ENCODE measurements at regions not wholly inside any gene's neighbourhood (a gene's known extent, or its start where the extent isn't known, plus 50 kb on each side); places are given as distances from the start of the nearest gene placed in this dataset.

DNA sequence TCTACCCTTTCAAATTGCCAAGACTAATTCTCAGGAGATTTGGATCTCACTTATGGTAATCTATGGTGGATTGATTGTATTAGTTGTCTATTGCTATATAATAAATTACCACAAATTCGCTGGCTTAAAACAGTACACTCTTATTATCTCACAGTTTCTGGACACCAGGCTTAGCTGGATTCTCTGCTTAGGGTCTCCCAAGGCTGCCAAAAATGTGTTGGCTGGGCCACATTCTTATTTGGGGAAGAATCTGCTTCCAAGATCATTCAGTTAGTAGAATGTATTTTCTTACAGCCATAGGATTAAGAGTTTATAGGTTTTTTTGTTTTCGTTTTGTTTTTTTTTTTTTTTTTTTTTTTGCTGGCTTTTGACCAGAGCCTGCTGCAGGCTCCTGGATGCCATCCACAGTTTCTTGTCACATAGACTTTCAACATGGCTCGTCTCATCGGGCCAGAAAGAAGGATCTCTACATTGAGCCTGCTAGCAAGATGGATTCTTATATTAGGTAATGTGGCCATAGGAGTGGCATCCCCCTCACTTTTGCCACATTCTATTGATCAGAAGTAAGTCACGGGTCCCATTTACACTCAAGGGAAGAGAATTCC lies 415.3 kb downstream of the KIF2B start:
- Histone ChIP-seq H3K4me2 (ENCODE audit: insufficient read depth in 1 of 2, low read depth in 2 of 2, low read length in 2 of 2) (no peak overlapping the region), H3K36me3 (ENCODE audit: control insufficient read depth in 2 of 4, insufficient read depth in 4 of 4, low read length in 3 of 4) (no peaks in the 10 kb centered on the region; a peak in 1 of 8 replicates), H4K91ac (replicated peaks; ENCODE audit: insufficient read length, low read length) (no peak overlapping the region), H3K14ac (ENCODE audit: insufficient read length) (no peak overlapping the region), H3K18ac (ENCODE audit: extremely low read depth, low read length) (no peak overlapping the region), H2BK12ac (ENCODE audit: low read depth, low read length) (no peak overlapping the region), H2BK20ac (ENCODE audit: low read length) (no peak overlapping the region), H2BK5ac (ENCODE audit: low read depth, low read length) (no peak overlapping the region), H3K4me3 (ENCODE audit: extremely low read depth in 1 of 4, insufficient read depth in 2 of 4, low read depth in 3 of 4, low read length in 4 of 4) (no peak overlapping the region), H2BK15ac (ENCODE audit: low read length) (no peak overlapping the region), H4K8ac (ENCODE audit: extremely low read depth, insufficient read depth, low read length) (no peak overlapping the region), H4K20me1 (replicated peaks in 1 of 2; ENCODE audit: control insufficient read depth in 1 of 2, insufficient read depth in 2 of 2, low read length in 2 of 2) (no peaks in the 10 kb centered on the region), H2AFZ (ENCODE audit: low read length) (no peak overlapping the region), H3K4ac (replicated peaks; ENCODE audit: insufficient read length, low read depth, low read length) (no peak overlapping the region), H3K56ac (replicated peaks; ENCODE audit: insufficient read length, low read depth, low read length) (no peak overlapping the region), H2BK120ac (replicated peaks; ENCODE audit: low read depth, low read length) (no peak overlapping the region), H3K9me3 (ENCODE audit: insufficient read depth in 2 of 2, low read depth in 1 of 2, low read length in 1 of 2) (peaks cover 0 to 15% of the 10 kb centered on the region in 2 experiments; a peak in 3 of 4 replicates), H3K23ac (ENCODE audit: insufficient read length) (no peak overlapping the region), H3K23me2 (ENCODE audit: low read depth, low read length) (no peaks in the 10 kb centered on the region), H3K79me1 (ENCODE audit: low read depth, low read length) (no peaks in the 10 kb centered on the region), H3K4me1 (replicated peaks in 1 of 4; ENCODE audit: control insufficient read depth in 3 of 4, insufficient read depth in 4 of 4, low read length in 3 of 4) (no peaks in the 10 kb centered on the region), H3K79me2 (ENCODE audit: control insufficient read depth in 1 of 2, insufficient read depth in 2 of 2, low read length in 2 of 2) (no peaks in the 10 kb centered on the region), H2AK5ac (ENCODE audit: low read depth, low read length) (no peak overlapping the region), H4K5ac (ENCODE audit: insufficient read length, low read depth, low read length) (no peak overlapping the region), H3K27me3 (replicated peaks in 1 of 4; ENCODE audit: control insufficient read depth in 3 of 4, extremely low read depth in 1 of 4, insufficient read depth in 3 of 4, low read length in 3 of 4) (no peaks in the 10 kb centered on the region), H3K9ac (replicated peaks in 1 of 4; ENCODE audit: extremely low read depth in 1 of 4, low read depth in 3 of 4, low read length in 3 of 4) (no peak overlapping the region), H3K27ac (ENCODE audit: low read depth, low read length) (no peak overlapping the region)
- FAIRE-seq = no peak
- CTCF ChIA-PET (ENCODE audit: partially characterized antibody) = no interaction called here
- POLR2A ChIA-PET (ENCODE audit: partially characterized antibody) = no interaction called here
- DNase-seq (ENCODE audit: low read depth in 1 of 2, low spot score in 2 of 2) = no peak
- 85% methylated on average over 5 of the region's 5 CpGs; no CpG with 5 or more reads in 1 of the 2 experiments for WGBS, 2 experiments (ENCODE audit: extremely low coverage in 1 of 2, insufficient coverage in 1 of 2, insufficient read length in 1 of 2, insufficient replicate concordance in 2 of 2, low coverage in 1 of 2, low lambda C conversion rate in 2 of 2, missing lambda C conversion rate in 1 of 2)
- TF ChIP-seq ZNF274 (IDR thresholded peaks at IDR 0.05; ENCODE audit: borderline replicate concordance, extremely low read depth, low read length) (no peak), CHD2 (IDR thresholded peaks at IDR 0.05; ENCODE audit: low read length) (no peak), TCF12 (IDR thresholded peaks at IDR 0.05; ENCODE audit: low read depth, low read length) (no peak), EGR1 (IDR thresholded peaks at IDR 0.05; ENCODE audit: borderline replicate concordance, low read depth, low read length) (no peak), SRF (IDR thresholded peaks at IDR 0.05; ENCODE audit: low read depth, low read length) (no peak), ASH2L (IDR thresholded peaks at IDR 0.05; ENCODE audit: low read length) (no peak), SIN3A (conservative IDR thresholded peaks at IDR 0.05 in 1 of 2, IDR thresholded peaks at IDR 0.05 in 1 of 2; ENCODE audit: low read depth in 1 of 2, low read length in 2 of 2) (no peak), EP300 (IDR thresholded peaks at IDR 0.05; ENCODE audit: borderline replicate concordance in 1 of 2, low read depth in 2 of 2, low read length in 2 of 2) (no peak), BACH1 (IDR thresholded peaks at IDR 0.05; ENCODE audit: low read length) (no peak), TAF7 (optimal IDR thresholded peaks at IDR 0.05; ENCODE audit: borderline replicate concordance, low read depth, low read length) (no peak)
